ENCODE measurements at regions not wholly inside any gene's neighbourhood (a gene's known extent, or its start where the extent isn't known, plus 50 kb on each side); places are given as distances from the start of the nearest gene placed in this dataset.

GRCh38 chr17:77291591-77292386, 151.0 kb downstream of the SEC14L1 start:
- no peak for TF ChIP-seq CTCF (IDR thresholded peaks at IDR 0.05; ENCODE audit: control extremely low read depth, extremely low read depth, low read depth, missing control alignments)
- DNase-seq (ENCODE audit: extremely low spot score), result no peak
- CTCF ChIA-PET, result no interaction called here
- POLR2A ChIA-PET, result no interaction called here

- no peak for DNase-seq (ENCODE audit: extremely low spot score)
- TF ChIP-seq CTCF (IDR thresholded peaks at IDR 0.05; ENCODE audit: control extremely low read depth, extremely low read depth, low read depth, missing control alignments), result no peak
- CTCF ChIA-PET, result no interaction called here
- POLR2A ChIA-PET, result no interaction called here
Observed at GRCh38 chr17:77294761-77295160, 154.0 kb downstream of the SEC14L1 start.

GRCh38 chr17:77295241-77295853, 154.6 kb downstream of the SEC14L1 start:
- POLR2A ChIA-PET, result no interaction called here
- no peak for DNase-seq (ENCODE audit: extremely low spot score)
- no peak for TF ChIP-seq CTCF (IDR thresholded peaks at IDR 0.05; ENCODE audit: control extremely low read depth, extremely low read depth, low read depth, missing control alignments)
- CTCF ChIA-PET, result interaction anchor here (0.9 kb wide), 1 partner anchor 47 kb away, joined by 3 read pairs; no protein-coding TSS in a partner anchor

GRCh38 chr17:77296769-77297409, 156.1 kb downstream of the SEC14L1 start:
- CTCF ChIA-PET, result interaction anchor here (1.6 kb wide), 1 partner anchor 13 kb away, joined by 4 read pairs; no protein-coding TSS in a partner anchor
- no peak for DNase-seq (ENCODE audit: extremely low spot score)
- TF ChIP-seq CTCF (IDR thresholded peaks at IDR 0.05; ENCODE audit: control extremely low read depth, extremely low read depth, low read depth, missing control alignments), result no peak
- POLR2A ChIA-PET, result no interaction called here

- ChIA-PET POLR2A (no interaction called here), CTCF (interaction anchor here (1.5 to 1.6 kb wide), 3 partner anchors 12 to 16 kb away, joined by 4 to 5 read pairs (median 4); no protein-coding TSS in a partner anchor)
- DNase-seq (ENCODE audit: extremely low spot score), result no peak
- TF ChIP-seq CTCF (IDR thresholded peaks at IDR 0.05; ENCODE audit: control extremely low read depth, extremely low read depth, low read depth, missing control alignments), result no peak
Observed at GRCh38 chr17:77297693-77298666, 157.2 kb downstream of the SEC14L1 start.
